Activated naive CD8-positive, alpha-beta T cell treated with anti-CD3 and anti-CD28 coated beads, Interleukin-2, amount 10 ng/mL, durations not matched to agents 7 days and 5 days (primary cell): ENCODE measurements at regions not wholly inside any gene's neighbourhood (a gene's known extent, or its start where the extent isn't known, plus 50 kb on each side); places are given as distances from the start of the nearest gene placed in this dataset.

Source experiments
- ATAC-seq: fragments of 150-1000 bp; cut with Tn5 transposase; one replicate; pipeline ENCODE4 v1.10.0; 2021; ENCODE audit warnings: low read depth, moderate library complexity
- POLR2A ChIA-PET: fragments of 350-600 bp; sonication (Branson Sonifier 250); formaldehyde crosslinking; loops from one replicate; lab custom pipeline; 2021; ENCODE audit warnings: antibody characterized with exemption; lab: Charles Lee
- DNase-seq: peaks from one replicate; pipeline ENCODE4 v3.0.0; 2021
- H3K27ac Mint-ChIP-seq: one replicate; pipeline ENCODE4 v1.8.0; 2022; ENCODE audit warnings: mild to moderate bottlenecking, mixed read lengths
- H3K27me3 Mint-ChIP-seq: one replicate; pipeline ENCODE4 v1.8.0; 2022; ENCODE audit warnings: mild to moderate bottlenecking, moderate library complexity, mixed read lengths
- H3K36me3 Mint-ChIP-seq: one replicate; pipeline ENCODE4 v1.8.0; 2021; ENCODE audit warnings: mild to moderate bottlenecking, mixed read lengths
- H3K4me1 Mint-ChIP-seq: one replicate; pipeline ENCODE4 v1.8.0; 2021; ENCODE audit warnings: mixed read lengths
- H3K4me3 Mint-ChIP-seq: one replicate; pipeline ENCODE4 v1.8.0; 2022; ENCODE audit warnings: mild to moderate bottlenecking, moderate library complexity, mixed read lengths
- H3K9me3 Mint-ChIP-seq: one replicate; pipeline ENCODE4 v1.8.0; 2021; ENCODE audit warnings: mixed read lengths

GRCh38 chr6:147738516-147739162 lies 230.1 kb downstream of the SAMD5 start:
- Mint-ChIP-seq H3K9me3 (no peaks in the 10 kb centered on the region), H3K4me3 (no peak overlapping the region), H3K27ac (no peak overlapping the region), H3K36me3 (no peaks in the 10 kb centered on the region), H3K4me1 (peaks cover 5% of the 10 kb centered on the region), H3K27me3 (no peaks in the 10 kb centered on the region)
- ATAC-seq (no peak), DNase-seq (no peak)
- POLR2A ChIA-PET, result no interaction called here

- no peak for ATAC-seq
- H3K4me3 Mint-ChIP-seq, result no peak overlapping the region
- no peak for DNase-seq
- H3K27ac Mint-ChIP-seq, result no peak overlapping the region
- no peaks in the 10 kb centered on the region for H3K36me3 Mint-ChIP-seq
- POLR2A ChIA-PET, result no interaction called here
- H3K27me3 Mint-ChIP-seq, result no peaks in the 10 kb centered on the region
- H3K4me1 Mint-ChIP-seq, result peaks cover 5% of the 10 kb centered on the region
- H3K9me3 Mint-ChIP-seq, result no peaks in the 10 kb centered on the region
These were observed 231.8 kb downstream of the SAMD5 start for GRCh38 chr6:147740326-147740725.

GRCh38 chr6:147740916-147741315 lies 232.4 kb downstream of the SAMD5 start:
- Mint-ChIP-seq H3K27me3 (no peaks in the 10 kb centered on the region), H3K36me3 (no peaks in the 10 kb centered on the region), H3K27ac (no peak overlapping the region), H3K4me3 (no peak overlapping the region), H3K4me1 (peaks cover 5% of the 10 kb centered on the region), H3K9me3 (no peaks in the 10 kb centered on the region)
- DNase-seq (no peak), ATAC-seq (no peak)
- POLR2A ChIA-PET, result no interaction called here

GRCh38 chr6:147741389-147741788 lies 232.9 kb downstream of the SAMD5 start:
- ATAC-seq, result no peak

GRCh38 chr6:147742440-147742839 lies 233.9 kb downstream of the SAMD5 start:
- H3K27ac Mint-ChIP-seq, result no peak overlapping the region
- H3K36me3 Mint-ChIP-seq, result no peaks in the 10 kb centered on the region
- ATAC-seq (no peak), DNase-seq (no peak)
- no peak overlapping the region for H3K4me3 Mint-ChIP-seq
- H3K27me3 Mint-ChIP-seq, result no peaks in the 10 kb centered on the region
- H3K4me1 Mint-ChIP-seq, result peaks cover 5% of the 10 kb centered on the region
- POLR2A ChIA-PET, result no interaction called here
- no peaks in the 10 kb centered on the region for H3K9me3 Mint-ChIP-seq

More at GRCh38 chr6:147741389-147741788, 232.9 kb downstream of the SAMD5 start:
- H3K27me3 Mint-ChIP-seq, result no peaks in the 10 kb centered on the region
- no peak overlapping the region for H3K27ac Mint-ChIP-seq
- no peak overlapping the region for H3K4me3 Mint-ChIP-seq
- H3K36me3 Mint-ChIP-seq, result no peaks in the 10 kb centered on the region
- H3K9me3 Mint-ChIP-seq, result no peaks in the 10 kb centered on the region
- no peak for DNase-seq
- POLR2A ChIA-PET, result no interaction called here
- H3K4me1 Mint-ChIP-seq, result peaks cover 5% of the 10 kb centered on the region

- Mint-ChIP-seq H3K36me3 (no peaks in the 10 kb centered on the region), H3K4me1 (peaks cover 1% of the 10 kb centered on the region), H3K4me3 (no peak overlapping the region), H3K27ac (no peak overlapping the region), H3K9me3 (no peaks in the 10 kb centered on the region), H3K27me3 (no peaks in the 10 kb centered on the region)
- ATAC-seq (no peak), DNase-seq (no peak)
- POLR2A ChIA-PET, result no interaction called here
These were observed 235.5 kb downstream of the SAMD5 start for GRCh38 chr6:147744012-147744411.

GRCh38 chr6:147749331-147749730 lies 240.8 kb downstream of the SAMD5 start:
- Mint-ChIP-seq H3K4me3 (no peak overlapping the region), H3K27ac (no peak overlapping the region), H3K9me3 (no peaks in the 10 kb centered on the region)

GRCh38 chr6:147750413-147750812 lies 241.9 kb downstream of the SAMD5 start:
- ATAC-seq (no peak), DNase-seq (no peak)
- Mint-ChIP-seq H3K27ac (no peak overlapping the region), H3K4me3 (no peak overlapping the region), H3K27me3 (no peaks in the 10 kb centered on the region), H3K36me3 (no peaks in the 10 kb centered on the region), H3K4me1 (no peaks in the 10 kb centered on the region), H3K9me3 (peaks cover 1% of the 10 kb centered on the region)
- POLR2A ChIA-PET, result no interaction called here

More at GRCh38 chr6:147749331-147749730, 240.8 kb downstream of the SAMD5 start:
- Mint-ChIP-seq H3K36me3 (no peaks in the 10 kb centered on the region), H3K4me1 (no peaks in the 10 kb centered on the region), H3K27me3 (no peaks in the 10 kb centered on the region)
- DNase-seq, result no peak
- POLR2A ChIA-PET, result no interaction called here
- no peak for ATAC-seq

GRCh38 chr6:147751232-147751631 lies 242.7 kb downstream of the SAMD5 start:
- Mint-ChIP-seq H3K4me1 (no peaks in the 10 kb centered on the region), H3K4me3 (no peak overlapping the region), H3K27me3 (no peaks in the 10 kb centered on the region), H3K36me3 (no peaks in the 10 kb centered on the region), H3K27ac (no peak overlapping the region), H3K9me3 (peaks cover 1% of the 10 kb centered on the region)
- ATAC-seq (no peak), DNase-seq (no peak)
- POLR2A ChIA-PET, result no interaction called here

- no peak overlapping the region for H3K27ac Mint-ChIP-seq
- no peak overlapping the region for H3K4me3 Mint-ChIP-seq
These were observed 244.4 kb downstream of the SAMD5 start for GRCh38 chr6:147752689-147753403.

GRCh38 chr6:147755999-147756398 lies 247.5 kb downstream of the SAMD5 start:
- POLR2A ChIA-PET, result no interaction called here

More at GRCh38 chr6:147752689-147753403, 244.4 kb downstream of the SAMD5 start:
- DNase-seq (no peak), ATAC-seq (no peak)
- Mint-ChIP-seq H3K36me3 (no peaks in the 10 kb centered on the region), H3K9me3 (peaks cover 1% of the 10 kb centered on the region), H3K4me1 (no peaks in the 10 kb centered on the region), H3K27me3 (no peaks in the 10 kb centered on the region)
- POLR2A ChIA-PET, result no interaction called here

GRCh38 chr6:147756891-147757290 lies 248.4 kb downstream of the SAMD5 start:
- Mint-ChIP-seq H3K9me3 (peaks cover 1% of the 10 kb centered on the region), H3K27me3 (no peaks in the 10 kb centered on the region), H3K36me3 (no peaks in the 10 kb centered on the region), H3K4me3 (no peak overlapping the region), H3K4me1 (no peaks in the 10 kb centered on the region), H3K27ac (no peak overlapping the region)
- POLR2A ChIA-PET, result no interaction called here
- DNase-seq (no peak), ATAC-seq (no peak)

More at GRCh38 chr6:147755999-147756398, 247.5 kb downstream of the SAMD5 start:
- no peak overlapping the region for H3K27ac Mint-ChIP-seq
- no peaks in the 10 kb centered on the region for H3K4me1 Mint-ChIP-seq
- H3K36me3 Mint-ChIP-seq, result no peaks in the 10 kb centered on the region
- H3K4me3 Mint-ChIP-seq, result no peak overlapping the region
- H3K9me3 Mint-ChIP-seq, result peaks cover 1% of the 10 kb centered on the region
- no peak for DNase-seq
- H3K27me3 Mint-ChIP-seq, result no peaks in the 10 kb centered on the region
- no peak for ATAC-seq

- Mint-ChIP-seq H3K36me3 (no peaks in the 10 kb centered on the region), H3K4me3 (no peak overlapping the region), H3K27me3 (no peaks in the 10 kb centered on the region), H3K9me3 (peaks cover 1% of the 10 kb centered on the region), H3K27ac (no peak overlapping the region), H3K4me1 (no peaks in the 10 kb centered on the region)
- DNase-seq (no peak), ATAC-seq (no peak)
- POLR2A ChIA-PET, result no interaction called here
These were observed 248.8 kb downstream of the SAMD5 start for GRCh38 chr6:147757291-147757690.

- H3K36me3 Mint-ChIP-seq, result no peaks in the 10 kb centered on the region
- H3K27ac Mint-ChIP-seq, result no peak overlapping the region
- H3K4me3 Mint-ChIP-seq, result no peak overlapping the region
- POLR2A ChIA-PET, result no interaction called here
- no peaks in the 10 kb centered on the region for H3K4me1 Mint-ChIP-seq
- H3K27me3 Mint-ChIP-seq, result no peaks in the 10 kb centered on the region
- peaks cover 1% of the 10 kb centered on the region for H3K9me3 Mint-ChIP-seq
- no peak for ATAC-seq
- DNase-seq, result no peak
These were observed 249.8 kb downstream of the SAMD5 start for GRCh38 chr6:147758303-147758702.
